Stimulated activated CD8-positive, alpha-beta memory T cell treated with anti-CD3 and anti-CD28 coated beads, Interleukin-2, amount 100 ng/mL, for 48 hours (primary cell): ENCODE measurements at regions not wholly inside any gene's neighbourhood (a gene's known extent, or its start where the extent isn't known, plus 50 kb on each side); places are given as distances from the start of the nearest gene placed in this dataset.
"Not testable (repeated sequence)": the region's sequence is repeated elsewhere in the genome, so short reads cannot be mapped to it uniquely, and the experiment has no call there.

Experiments used
- DNase-seq, 2 donors: peaks; one replicate each; pipeline ENCODE4 v3.0.0-alpha.2; 2020; ENCODE audit warnings: low read depth in 2 of 2

GRCh38 chr2:35339211-35339610 is 1016.4 kb upstream of the CRIM1 start:
- DNase-seq: no peak

GRCh38 chr2:35337922-35338321 is 1017.7 kb upstream of the CRIM1 start:
- DNase-seq: no peak

GRCh38 chr2:35314049-35314448 is 1041.5 kb upstream of the CRIM1 start:
- DNase-seq: no peak

DNA sequence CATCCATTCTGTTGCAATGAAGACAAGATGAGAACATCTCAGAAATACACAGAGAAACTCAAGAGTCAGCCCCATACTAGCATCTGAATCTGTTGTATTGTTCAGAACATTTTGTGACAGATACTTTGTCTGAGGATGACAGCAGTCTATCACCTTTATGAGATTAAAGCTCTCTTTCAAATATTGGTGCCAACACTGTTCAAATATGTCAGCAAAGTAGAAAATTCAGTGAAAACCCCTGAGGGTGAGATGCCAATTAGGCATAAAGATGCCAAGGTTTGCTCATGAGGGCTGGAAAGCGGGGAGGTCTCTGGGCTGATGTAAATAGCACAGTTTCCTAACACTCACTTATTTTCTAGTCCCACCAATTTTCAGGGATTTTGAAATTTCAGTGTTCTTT is 1054.2 kb upstream of the CRIM1 start:
- DNase-seq: no peak

GRCh38 chr2:35298493-35298892 is 1057.1 kb upstream of the CRIM1 start:
- no peak for DNase-seq

DNA sequence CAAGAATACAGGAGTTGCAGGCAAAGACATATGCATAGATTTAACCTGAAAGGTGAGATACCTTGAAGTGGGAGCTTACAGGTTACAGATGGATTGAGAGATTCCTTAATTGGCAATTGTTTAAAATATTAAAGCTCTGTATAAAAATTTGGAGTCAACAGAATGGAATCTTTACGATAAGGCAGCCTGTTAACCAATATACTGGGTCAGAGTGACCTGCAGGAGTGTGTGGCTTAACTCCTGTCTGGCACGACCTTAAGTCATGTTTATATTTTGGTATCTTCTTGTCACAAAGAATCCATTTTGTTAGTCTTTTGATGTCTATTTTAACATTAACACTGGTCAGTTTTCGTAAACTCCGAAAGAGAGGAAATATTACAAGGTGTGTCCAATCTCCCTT is 1058.2 kb upstream of the CRIM1 start:
- DNase-seq: no peak

- DNase-seq: no peak
These were observed 1060.8 kb upstream of the CRIM1 start for GRCh38 chr2:35294636-35295263.

DNA sequence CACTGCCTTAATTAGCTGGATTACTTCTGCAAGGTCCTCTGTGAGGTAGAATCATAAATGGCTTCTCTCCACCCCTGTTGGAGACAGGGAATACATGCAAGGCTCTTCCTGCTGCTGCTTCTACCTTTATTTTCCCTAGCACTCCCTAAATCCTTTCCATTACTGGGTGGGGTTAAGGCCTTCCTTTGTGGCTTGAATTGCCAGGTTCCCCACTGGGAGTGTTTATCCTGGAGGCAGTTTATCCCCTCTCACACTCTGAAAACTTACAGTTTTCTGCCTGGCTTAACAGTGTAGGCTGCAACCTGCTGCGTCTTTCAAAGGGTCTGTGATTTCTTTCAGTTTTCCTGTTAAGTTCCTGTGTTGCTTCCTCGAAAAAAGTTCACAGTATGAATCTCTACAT is 1062.3 kb upstream of the CRIM1 start:
- no peak for DNase-seq

GRCh38 chr2:35292199-35292598 is 1063.4 kb upstream of the CRIM1 start:
- no peak for DNase-seq

GRCh38 chr2:35281702-35282101 is 1073.9 kb upstream of the CRIM1 start:
- no peak for DNase-seq

DNA sequence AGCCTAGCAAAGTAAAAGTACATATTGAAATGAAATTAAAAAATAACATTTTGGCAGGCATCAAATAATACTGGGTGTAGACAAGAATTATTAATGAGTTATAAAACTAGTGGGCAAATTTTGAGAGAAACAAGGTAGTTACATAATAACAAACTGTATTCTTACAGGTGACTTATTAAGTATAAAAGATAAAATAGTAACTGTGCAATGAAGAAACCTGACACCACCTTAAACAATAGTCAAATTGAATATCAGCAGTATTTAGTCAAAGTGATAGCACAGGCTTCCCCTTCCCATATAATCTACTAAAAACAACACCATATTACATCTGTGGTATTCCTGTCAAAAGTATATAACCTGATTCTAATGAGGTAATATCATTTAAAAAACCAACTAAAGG is 1099.8 kb upstream of the CRIM1 start:
- no peak for DNase-seq

DNA sequence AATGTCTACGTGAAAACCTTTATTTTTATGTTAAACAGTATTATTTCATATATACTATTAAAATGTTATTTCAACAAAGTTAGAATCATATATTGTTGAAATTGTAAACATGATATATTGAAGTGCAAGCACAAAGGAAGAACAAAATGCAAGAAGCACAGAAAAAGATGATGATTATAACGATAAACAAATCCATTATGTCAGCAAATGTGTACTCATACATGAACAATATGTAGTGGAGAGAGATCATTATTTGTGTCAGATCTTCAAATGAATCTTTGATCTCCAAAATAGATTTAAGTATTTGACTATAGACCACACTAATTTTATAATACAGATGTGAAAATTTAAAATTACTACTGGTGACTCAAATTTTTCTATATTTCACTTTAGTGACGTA is 1104.4 kb upstream of the CRIM1 start:
- no peak for DNase-seq

DNA sequence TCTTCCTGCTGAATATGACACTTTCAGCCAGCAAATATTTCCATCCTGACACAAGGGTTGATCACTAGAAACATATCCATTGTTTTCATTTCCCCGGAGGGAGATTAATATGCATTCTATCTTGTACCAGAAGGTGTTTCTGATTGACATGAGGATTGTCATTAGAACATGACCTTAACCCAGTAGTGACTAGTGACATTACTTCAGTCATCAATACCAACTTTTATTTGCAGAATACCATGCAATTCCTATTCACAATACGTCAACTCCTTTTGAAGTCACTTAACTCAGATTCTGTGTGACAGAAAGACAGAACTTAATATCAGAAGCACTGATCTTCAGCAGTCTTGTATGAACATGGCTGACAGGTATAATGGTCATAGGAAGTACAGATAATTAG is 1108.9 kb upstream of the CRIM1 start:
- no peak for DNase-seq

GRCh38 chr2:35228584-35228983 is 1127.0 kb upstream of the CRIM1 start:
- no peak for DNase-seq

DNA sequence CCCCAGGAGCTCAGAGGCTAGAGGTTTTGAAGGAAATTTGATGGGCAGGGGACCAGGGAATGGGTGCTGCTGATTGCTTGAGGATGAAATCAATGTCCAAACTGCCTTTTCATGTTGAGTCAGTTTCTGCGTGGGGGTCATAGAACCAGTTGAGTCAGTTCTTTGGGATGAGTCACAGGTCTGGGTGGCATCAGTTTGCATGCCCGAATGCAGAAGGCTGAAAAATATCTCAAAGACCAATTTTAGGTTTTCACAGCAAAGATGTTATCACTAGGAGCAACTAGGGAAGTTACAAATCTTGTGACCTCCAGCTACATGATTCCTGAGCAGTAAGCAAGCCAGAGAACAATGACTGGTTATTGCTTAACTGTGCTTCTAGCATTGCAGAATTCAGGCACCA is 1135.1 kb upstream of the CRIM1 start:
- DNase-seq: no peak

GRCh38 chr2:35204881-35205280 is 1150.7 kb upstream of the CRIM1 start:
- DNase-seq: no peak

- DNase-seq: no peak
These were observed 1151.3 kb upstream of the CRIM1 start for GRCh38 chr2:35204323-35204722.

GRCh38 chr2:35199298-35199697 is 1156.3 kb upstream of the CRIM1 start:
- no peak for DNase-seq

GRCh38 chr2:35185861-35186412 is 1169.6 kb upstream of the CRIM1 start:
- no peak for DNase-seq

DNA sequence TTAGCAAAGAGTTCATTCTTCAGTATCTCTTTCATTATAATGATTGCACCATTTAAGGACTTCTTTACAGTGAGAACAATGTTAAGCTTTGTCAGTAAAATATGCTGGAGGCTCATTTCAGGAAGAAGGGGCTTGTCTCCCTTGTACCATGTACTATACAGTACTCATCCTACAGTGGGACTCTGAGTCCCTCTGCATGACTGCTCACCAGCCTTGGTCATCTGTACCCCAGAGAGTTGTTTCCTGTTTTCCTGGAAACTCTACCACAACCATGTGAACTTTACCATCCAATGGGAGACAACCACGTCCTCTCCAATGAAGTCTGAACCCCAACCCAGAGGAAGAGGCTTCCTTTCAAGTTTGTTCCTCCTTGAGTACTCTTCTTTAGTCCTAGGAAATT is 1171.1 kb upstream of the CRIM1 start:
- DNase-seq: no peak

- DNase-seq: not testable (repeated sequence)
These were observed 1178.9 kb upstream of the CRIM1 start for GRCh38 chr2:35176726-35177125.

DNA sequence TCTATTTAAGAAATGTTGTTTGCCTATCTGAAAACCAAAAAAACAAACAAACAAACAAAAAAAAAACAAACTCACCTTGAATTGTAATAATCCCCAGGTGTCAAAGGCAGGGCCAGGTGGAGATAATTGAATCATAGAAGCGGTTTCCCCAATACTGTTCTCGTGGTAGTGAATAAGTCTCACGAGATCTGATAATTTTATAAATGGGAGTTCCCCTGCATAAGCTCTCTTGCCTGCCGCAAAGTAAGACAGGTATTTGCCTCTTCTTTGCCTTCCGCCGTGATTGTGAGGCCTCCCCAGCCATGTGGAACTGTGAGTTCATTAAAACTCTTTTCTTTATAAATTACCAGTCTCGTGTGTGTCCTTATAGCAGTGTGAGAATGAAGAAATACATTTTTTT is 1180.7 kb upstream of the CRIM1 start:
- DNase-seq: no peak

DNA sequence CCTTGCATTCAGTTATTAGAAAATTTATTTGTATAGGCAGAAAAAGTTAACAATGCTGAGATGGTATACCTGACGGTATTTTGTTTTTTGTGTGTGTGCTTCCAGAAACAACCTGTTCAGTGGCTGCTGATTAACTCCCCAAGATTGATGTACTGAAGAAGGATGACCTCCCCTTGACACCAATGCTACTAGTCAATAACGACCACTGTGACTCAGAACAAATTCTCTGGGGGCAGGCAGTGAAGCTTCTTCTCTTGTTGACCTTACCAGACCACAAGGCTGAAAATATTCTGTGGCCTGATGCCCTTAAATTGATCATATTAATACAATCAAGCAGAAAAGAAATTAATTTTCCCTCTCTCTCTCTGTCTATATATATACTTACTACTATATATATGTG is 1182.9 kb upstream of the CRIM1 start:
- DNase-seq: no peak

DNA sequence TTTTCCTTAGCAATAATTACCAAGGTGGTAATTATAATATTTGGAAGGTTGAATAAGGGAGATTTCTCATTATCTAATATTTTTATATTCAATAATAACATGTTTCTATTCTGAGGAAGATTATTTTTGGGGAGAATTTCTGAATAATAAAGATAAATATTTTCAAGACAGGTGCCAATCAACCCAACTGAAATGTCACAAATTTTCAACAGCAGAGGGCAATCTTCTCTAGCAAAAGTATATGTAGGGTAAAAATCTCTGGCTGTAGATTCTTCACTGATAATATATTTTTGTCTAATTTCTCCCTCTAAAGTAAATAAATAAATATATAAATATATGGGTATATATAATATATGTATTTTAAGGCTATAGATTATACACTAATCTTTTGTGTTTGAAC is 1187.2 kb upstream of the CRIM1 start:
- DNase-seq: no peak
